HG02678 (cell line): ENCODE measurements at regions not wholly inside any gene's neighbourhood (a gene's known extent, or its start where the extent isn't known, plus 50 kb on each side); places are given as distances from the start of the nearest gene placed in this dataset.

ENCODE experiments used
- ATAC-seq: cut with Tn5 transposase; IDR thresholded peaks from one replicate; pipeline ENCODE4 v1.9.1; 2021; ENCODE audit warnings: mild to moderate bottlenecking, moderate library complexity; ENCODE audit not compliant: unreplicated experiment

- no peak for ATAC-seq
Observed at GRCh38 chr5:56290378-56291078, 57.4 kb upstream of the ANKRD55 start.

DNA sequence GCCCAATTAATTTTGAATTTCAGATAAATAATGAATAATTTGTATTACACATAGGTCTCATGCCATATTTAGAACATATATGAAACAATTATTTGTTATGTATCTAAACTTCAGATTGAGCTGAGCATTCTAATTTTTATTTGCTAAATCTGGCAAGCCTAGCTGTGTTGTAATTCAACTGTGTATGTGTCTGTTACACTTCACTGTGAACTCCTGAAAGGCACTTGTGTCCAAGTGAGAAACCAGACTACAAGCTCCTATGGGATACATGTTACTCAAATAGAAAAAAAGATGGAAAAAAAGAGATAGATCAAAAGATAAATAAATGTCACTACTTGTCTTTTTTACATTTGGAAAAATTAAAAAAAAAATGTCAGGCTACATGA lies 56.5 kb upstream of the ANKRD55 start:
- no peak for ATAC-seq

GRCh38 chr5:56288873-56289601 lies 55.9 kb upstream of the ANKRD55 start:
- no peak for ATAC-seq

DNA sequence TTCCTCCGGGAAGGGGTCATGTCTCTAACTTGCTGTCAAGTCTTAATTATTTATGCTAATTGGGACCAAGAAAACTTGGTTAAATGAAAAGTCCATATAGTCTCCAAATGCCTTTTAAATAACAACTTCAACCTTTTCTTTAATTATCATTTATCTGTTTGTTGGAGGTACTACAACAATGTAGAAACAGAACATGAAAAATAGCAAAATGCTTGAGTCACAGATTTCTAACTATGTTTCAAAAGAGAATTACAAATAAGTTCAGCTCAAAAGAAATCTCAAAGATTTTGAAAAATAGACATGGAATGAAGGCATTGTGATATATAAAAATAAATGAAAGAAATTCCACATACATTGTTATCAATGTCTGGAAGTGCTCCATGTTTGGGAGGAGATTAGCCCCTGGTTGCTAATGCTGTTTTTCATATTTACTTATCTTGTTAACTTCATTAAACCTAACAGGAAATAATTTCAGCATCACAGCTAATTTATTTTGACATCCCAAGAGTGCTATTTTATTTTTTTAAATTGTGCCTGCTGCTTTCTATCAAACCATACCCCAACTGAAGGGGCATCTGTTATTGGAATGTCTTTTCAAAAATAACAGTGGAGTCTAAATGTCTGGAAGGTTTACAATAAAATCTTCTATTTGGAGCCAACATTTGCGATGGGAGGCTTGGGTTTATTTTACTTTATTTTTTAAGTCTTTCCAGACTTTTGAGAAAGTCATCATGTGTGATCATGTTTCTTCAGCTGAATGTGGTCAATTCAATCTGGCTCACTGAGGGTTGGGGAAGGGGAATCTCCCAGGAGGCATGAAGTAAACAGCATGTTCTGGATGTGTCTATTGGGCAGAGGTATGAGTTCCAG lies 53.1 kb upstream of the ANKRD55 start:
- no peak for ATAC-seq

- ATAC-seq, result no peak
Observed at GRCh38 chr5:56282951-56283350, 49.8 kb upstream of the ANKRD55 start.
